NB4 (cell line): ENCODE measurements at regions not wholly inside any gene's neighbourhood (a gene's known extent, or its start where the extent isn't known, plus 50 kb on each side); places are given as distances from the start of the nearest gene placed in this dataset.

ENCODE experiments used
- DNase-seq: peaks from one replicate; pipeline ENCODE4 v3.0.0; 2010; ENCODE audit warnings: low read depth
- H3K4me3 ChIP-seq: one replicate; pipeline ENCODE4 v1.5.1; 2011; ENCODE audit warnings: mild to moderate bottlenecking, low read depth, low read length, moderate library complexity
- MYC ChIP-seq: IDR thresholded peaks from 2 replicates; pipeline ENCODE4 v1.6.1; 2011; ENCODE audit warnings: low read depth, low read length
- POLR2A ChIP-seq: IDR thresholded peaks from 2 replicates; pipeline ENCODE4 v1.6.1; 2011; ENCODE audit warnings: mild to moderate bottlenecking; ENCODE audit not compliant: insufficient read length; ENCODE audit errors: extremely low read depth
- TF ChIP-seq, protein P1 (sequence below): IDR thresholded peaks from 2 replicates; pipeline ENCODE4 v1.6.1; 2011; ENCODE audit warnings: low read depth, low read length
- TF ChIP-seq, protein P2 (sequence below): IDR thresholded peaks from one replicate; pipeline ENCODE4 v1.5.1; 2012; ENCODE audit warnings: low read depth, low read length

DNA sequence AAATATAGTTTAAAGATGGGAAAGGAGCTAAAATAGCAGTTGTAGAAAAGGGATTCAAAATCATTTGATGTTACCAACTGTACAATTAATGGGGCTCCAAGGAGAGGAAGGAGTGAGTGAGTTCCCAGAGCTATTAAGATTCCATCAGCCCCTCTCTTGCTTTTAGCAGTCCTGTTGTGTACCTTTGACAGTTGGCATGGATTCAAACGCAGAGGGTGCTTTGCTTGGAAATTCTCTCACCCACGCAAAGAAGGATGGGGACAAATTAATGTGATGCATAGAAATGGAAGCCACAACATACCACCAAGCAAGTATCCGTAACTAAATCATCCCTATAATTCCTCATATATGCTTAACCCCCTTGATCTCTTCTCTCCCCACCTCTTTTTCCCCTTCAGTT lies 461.3 kb downstream of the EBF1 start:
- DNase-seq = no peak
- TF ChIP-seq MYC (no peak), POLR2A (no peak)
- TF ChIP-seq, protein P1, sequence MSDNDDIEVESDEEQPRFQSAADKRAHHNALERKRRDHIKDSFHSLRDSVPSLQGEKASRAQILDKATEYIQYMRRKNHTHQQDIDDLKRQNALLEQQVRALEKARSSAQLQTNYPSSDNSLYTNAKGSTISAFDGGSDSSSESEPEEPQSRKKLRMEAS = no peak
- TF ChIP-seq, protein P2, sequence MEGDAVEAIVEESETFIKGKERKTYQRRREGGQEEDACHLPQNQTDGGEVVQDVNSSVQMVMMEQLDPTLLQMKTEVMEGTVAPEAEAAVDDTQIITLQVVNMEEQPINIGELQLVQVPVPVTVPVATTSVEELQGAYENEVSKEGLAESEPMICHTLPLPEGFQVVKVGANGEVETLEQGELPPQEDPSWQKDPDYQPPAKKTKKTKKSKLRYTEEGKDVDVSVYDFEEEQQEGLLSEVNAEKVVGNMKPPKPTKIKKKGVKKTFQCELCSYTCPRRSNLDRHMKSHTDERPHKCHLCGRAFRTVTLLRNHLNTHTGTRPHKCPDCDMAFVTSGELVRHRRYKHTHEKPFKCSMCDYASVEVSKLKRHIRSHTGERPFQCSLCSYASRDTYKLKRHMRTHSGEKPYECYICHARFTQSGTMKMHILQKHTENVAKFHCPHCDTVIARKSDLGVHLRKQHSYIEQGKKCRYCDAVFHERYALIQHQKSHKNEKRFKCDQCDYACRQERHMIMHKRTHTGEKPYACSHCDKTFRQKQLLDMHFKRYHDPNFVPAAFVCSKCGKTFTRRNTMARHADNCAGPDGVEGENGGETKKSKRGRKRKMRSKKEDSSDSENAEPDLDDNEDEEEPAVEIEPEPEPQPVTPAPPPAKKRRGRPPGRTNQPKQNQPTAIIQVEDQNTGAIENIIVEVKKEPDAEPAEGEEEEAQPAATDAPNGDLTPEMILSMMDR = no peak
- no peak overlapping the region for H3K4me3 ChIP-seq

DNA sequence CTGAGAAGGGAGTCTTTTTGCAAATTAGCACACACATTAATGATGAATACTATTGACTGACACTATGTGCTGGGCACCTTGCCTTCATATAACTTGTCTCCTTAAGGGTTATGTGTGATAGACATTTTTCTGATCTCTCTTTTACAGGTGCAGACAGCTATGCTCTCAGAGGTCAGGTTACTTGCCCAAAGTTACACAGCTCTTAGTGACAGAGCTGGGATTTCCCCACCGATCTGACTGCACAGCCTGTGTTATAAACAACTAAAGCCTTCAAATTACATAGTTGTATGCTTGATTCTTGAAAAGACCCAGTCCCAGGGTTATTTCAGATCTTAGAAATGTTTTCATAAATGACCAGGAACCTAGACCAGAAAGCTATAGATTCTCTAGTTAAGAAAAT lies 462.7 kb downstream of the EBF1 start:
- no peak overlapping the region for H3K4me3 ChIP-seq
- TF ChIP-seq, protein P1 = no peak
- TF ChIP-seq MYC = no peak
- TF ChIP-seq POLR2A = no peak
- TF ChIP-seq, protein P2 = no peak
- no peak for DNase-seq

DNA sequence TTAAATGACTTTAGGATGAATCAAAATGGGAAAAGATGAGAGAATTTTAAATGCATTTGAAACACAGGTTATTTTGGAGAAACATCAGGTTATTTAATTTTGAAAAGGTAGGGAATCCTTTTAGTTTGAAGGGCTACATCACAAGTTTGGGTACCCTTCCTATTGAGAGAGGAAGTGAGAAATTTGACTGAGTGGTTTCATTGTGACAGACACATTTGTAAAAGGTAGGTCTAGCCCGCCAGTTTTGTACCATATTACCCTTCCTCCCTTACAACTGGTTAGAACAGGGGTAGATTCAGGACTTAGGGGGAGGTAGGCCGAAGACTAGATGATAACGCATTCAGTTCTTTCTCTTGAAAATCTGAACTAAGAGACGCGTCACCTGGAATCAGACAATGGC lies 464.2 kb downstream of the EBF1 start:
- DNase-seq = no peak
- H3K4me3 ChIP-seq = no peak overlapping the region
- TF ChIP-seq MYC = no peak

DNA sequence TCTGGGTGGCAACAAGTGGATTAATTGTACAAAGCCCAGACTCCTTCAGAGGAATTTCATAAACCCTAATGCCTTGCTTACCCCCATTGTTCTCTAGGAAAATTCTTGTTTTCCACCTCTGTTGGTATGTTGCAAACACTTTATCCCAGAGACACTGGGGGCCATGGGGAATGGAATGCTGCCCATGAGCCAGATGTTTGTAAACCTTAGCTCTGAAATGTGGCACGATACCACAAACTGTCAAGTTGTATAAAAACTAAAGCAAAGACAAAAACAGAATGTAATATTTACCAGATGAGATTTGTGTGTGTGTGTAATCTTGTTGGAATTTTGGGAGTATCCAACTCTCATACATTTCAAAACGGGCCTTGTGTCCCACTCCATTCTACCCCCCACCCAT lies 465.0 kb downstream of the EBF1 start:
- no peak for DNase-seq
- H3K4me3 ChIP-seq = no peak overlapping the region
- TF ChIP-seq MYC (no peak), POLR2A (no peak)
- TF ChIP-seq, protein P2 = no peak
- TF ChIP-seq, protein P1 = no peak

DNA sequence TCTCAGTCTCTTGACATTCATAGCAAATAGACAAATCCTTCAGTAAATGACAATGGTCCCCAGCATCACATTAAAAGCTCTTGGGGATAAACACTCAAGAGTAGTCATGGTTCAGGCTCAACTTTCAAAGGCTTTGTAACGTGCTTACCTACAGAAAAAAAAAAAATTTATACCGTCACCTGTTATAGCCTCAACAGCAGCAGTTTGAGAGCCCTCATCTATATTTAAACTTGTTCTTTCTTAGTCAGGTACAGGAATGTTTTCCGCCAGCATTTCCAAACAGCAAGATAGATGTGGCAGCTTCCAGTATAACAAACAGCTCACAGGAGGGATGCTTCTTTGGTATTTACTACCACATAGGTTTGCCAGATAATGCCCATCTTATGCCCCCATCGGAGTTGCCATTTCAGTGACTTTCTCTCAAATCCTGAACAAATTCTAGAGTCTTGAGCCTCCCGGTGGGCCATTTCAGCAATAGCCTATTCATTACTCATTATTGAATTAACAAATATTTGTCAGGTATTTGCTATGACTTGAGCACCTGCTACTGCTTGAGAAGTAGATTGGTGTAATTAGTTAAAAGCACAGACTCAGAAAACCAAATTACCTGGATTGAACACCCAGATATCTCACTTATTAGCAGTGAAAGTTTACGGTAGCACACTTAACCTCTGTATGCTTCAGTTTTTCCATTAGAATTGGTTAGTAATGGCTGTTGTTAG lies 470.0 kb downstream of the EBF1 start:
- TF ChIP-seq, protein P1 = no peak
- TF ChIP-seq POLR2A = no peak
- TF ChIP-seq, protein P2 = no peak
- no peak for TF ChIP-seq MYC
- DNase-seq = no peak
- no peak overlapping the region for H3K4me3 ChIP-seq

DNA sequence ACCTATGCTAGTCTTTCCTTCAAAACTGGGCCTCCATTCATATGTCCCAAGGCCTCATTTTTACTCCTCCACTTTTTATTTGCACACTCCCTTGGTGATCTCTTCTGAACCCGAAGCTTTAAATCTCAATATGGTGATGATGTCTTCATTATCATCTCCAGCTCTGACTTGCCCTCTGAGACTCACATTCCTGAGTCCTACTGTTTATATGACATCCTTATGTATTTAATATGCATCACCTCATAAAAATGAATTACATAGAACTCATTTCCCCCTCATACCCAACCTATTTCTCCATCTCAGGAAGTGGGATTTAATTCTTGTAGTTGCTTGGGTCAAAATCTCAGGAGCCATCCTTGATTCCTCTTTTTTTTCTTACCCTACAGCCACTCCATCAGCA lies 473.0 kb downstream of the EBF1 start:
- TF ChIP-seq, protein P1 = no peak
- TF ChIP-seq MYC = no peak
- no peak for TF ChIP-seq POLR2A
- TF ChIP-seq, protein P2 = no peak
- DNase-seq = no peak

More for the DNA sequence above, 473.0 kb downstream of the EBF1 start:
- no peak overlapping the region for H3K4me3 ChIP-seq
